ENCODE measurements at regions not wholly inside any gene's neighbourhood (a gene's known extent, or its start where the extent isn't known, plus 50 kb on each side); places are given as distances from the start of the nearest gene placed in this dataset.

GRCh38 chr6:74467533-74468215, 738.2 kb downstream of the COL12A1 start:
- H3K27ac ChIP-seq: no peak overlapping the region
- H4K20me1 ChIP-seq (ENCODE audit: low read depth): no peaks in the 10 kb centered on the region
- TF ChIP-seq EZH2phosphoT487 (IDR thresholded peaks at IDR 0.05): no peak
- TF ChIP-seq EZH2 (IDR thresholded peaks at IDR 0.05): no peak
- TF ChIP-seq CTCF (IDR thresholded peaks at IDR 0.05): no peak
- no peaks in the 10 kb centered on the region for H3K36me3 ChIP-seq
- no peak overlapping the region for H2AFZ ChIP-seq (replicated peaks)
- no peaks in the 10 kb centered on the region for H3F3A ChIP-seq (ENCODE audit: low read depth)
- DNase-seq (ENCODE audit: low spot score): no peak
- no peaks in the 10 kb centered on the region for H3K4me1 ChIP-seq
- Mint-ChIP-seq H3K27ac (no peak overlapping the region), H3K27me3 (ENCODE audit: insufficient read depth, low read depth) (peaks cover 6% of the 10 kb centered on the region), H3K4me3 (no peak overlapping the region), H3K4me1 (peaks cover 2% of the 10 kb centered on the region), H3K36me3 (no peaks in the 10 kb centered on the region), H3K9me3 (peaks cover 3% of the 10 kb centered on the region)
- H3K4me2 ChIP-seq: no peak overlapping the region
- no peak overlapping the region for H3K9ac ChIP-seq
- no peaks in the 10 kb centered on the region for H3K9me3 ChIP-seq (ENCODE audit: low read depth)
- H3K27me3 ChIP-seq: no peaks in the 10 kb centered on the region
- H3K4me3 ChIP-seq: no peak overlapping the region
- H3K79me2 ChIP-seq (ENCODE audit: low read depth): no peaks in the 10 kb centered on the region

GRCh38 chr6:74466572-74466971, 739.3 kb downstream of the COL12A1 start:
- Mint-ChIP-seq H3K9me3 (peaks cover 3% of the 10 kb centered on the region), H3K36me3 (no peaks in the 10 kb centered on the region), H3K4me3 (no peak overlapping the region), H3K4me1 (peaks cover 2% of the 10 kb centered on the region), H3K27me3 (ENCODE audit: insufficient read depth, low read depth) (peaks cover 6% of the 10 kb centered on the region), H3K27ac (no peak overlapping the region)
- no peaks in the 10 kb centered on the region for H3K36me3 ChIP-seq
- no peak overlapping the region for H3K4me2 ChIP-seq
- H3K9me3 ChIP-seq (ENCODE audit: low read depth): no peaks in the 10 kb centered on the region
- no peaks in the 10 kb centered on the region for H3K27me3 ChIP-seq
- no peaks in the 10 kb centered on the region for H3F3A ChIP-seq (ENCODE audit: low read depth)
- H3K4me3 ChIP-seq: no peak overlapping the region
- H4K20me1 ChIP-seq (ENCODE audit: low read depth): no peaks in the 10 kb centered on the region
- no peak for TF ChIP-seq EZH2 (IDR thresholded peaks at IDR 0.05)
- TF ChIP-seq CTCF (IDR thresholded peaks at IDR 0.05): no peak
- no peak for TF ChIP-seq EZH2phosphoT487 (IDR thresholded peaks at IDR 0.05)
- no peaks in the 10 kb centered on the region for H3K4me1 ChIP-seq
- H2AFZ ChIP-seq (replicated peaks): no peak overlapping the region
- no peak overlapping the region for H3K9ac ChIP-seq
- no peaks in the 10 kb centered on the region for H3K79me2 ChIP-seq (ENCODE audit: low read depth)
- no peak overlapping the region for H3K27ac ChIP-seq
- no peak for DNase-seq (ENCODE audit: low spot score)

- Mint-ChIP-seq H3K4me3 (no peak overlapping the region), H3K27me3 (ENCODE audit: insufficient read depth, low read depth) (peaks cover 2% of the 10 kb centered on the region), H3K27ac (no peak overlapping the region), H3K36me3 (no peaks in the 10 kb centered on the region), H3K9me3 (peaks cover 2% of the 10 kb centered on the region), H3K4me1 (peaks cover 3% of the 10 kb centered on the region)
- H3F3A ChIP-seq (ENCODE audit: low read depth): no peaks in the 10 kb centered on the region
- no peaks in the 10 kb centered on the region for H3K9me3 ChIP-seq (ENCODE audit: low read depth)
- H3K4me3 ChIP-seq: no peak overlapping the region
- TF ChIP-seq EZH2 (IDR thresholded peaks at IDR 0.05): no peak
- TF ChIP-seq CTCF (IDR thresholded peaks at IDR 0.05): no peak
- no peak for TF ChIP-seq EZH2phosphoT487 (IDR thresholded peaks at IDR 0.05)
- no peaks in the 10 kb centered on the region for H3K27me3 ChIP-seq
- H3K79me2 ChIP-seq (ENCODE audit: low read depth): no peaks in the 10 kb centered on the region
- H3K27ac ChIP-seq: no peak overlapping the region
- no peak overlapping the region for H3K4me2 ChIP-seq
- DNase-seq (ENCODE audit: low spot score): no peak
- no peak overlapping the region for H2AFZ ChIP-seq (replicated peaks)
- H4K20me1 ChIP-seq (ENCODE audit: low read depth): no peaks in the 10 kb centered on the region
- no peaks in the 10 kb centered on the region for H3K4me1 ChIP-seq
- H3K36me3 ChIP-seq: no peaks in the 10 kb centered on the region
- no peak overlapping the region for H3K9ac ChIP-seq
Measured at GRCh38 chr6:74459260-74459659, 746.6 kb downstream of the COL12A1 start.
